H9 (cell line): ENCODE measurements at regions not wholly inside any gene's neighbourhood (a gene's known extent, or its start where the extent isn't known, plus 50 kb on each side); places are given as distances from the start of the nearest gene placed in this dataset.

Experiments used
- DNase-seq: peaks from one replicate; pipeline ENCODE4 v3.0.0-alpha.2; 2017
- H2AFZ ChIP-seq: one replicate; pipeline ENCODE4 v1.6.1; 2013; ENCODE audit warnings: mild to moderate bottlenecking, low read length, control low read depth, moderate library complexity
- H2AK5ac ChIP-seq: 2 replicates; pipeline ENCODE4 v1.6.1; 2013; ENCODE audit warnings: low read length, control low read depth, mixed read lengths; ENCODE audit not compliant: insufficient read length
- H2BK120ac ChIP-seq: one replicate; pipeline ENCODE4 v1.6.1; 2013; ENCODE audit warnings: low read depth, mild to moderate bottlenecking, low read length, control low read depth, inconsistent platforms; ENCODE audit not compliant: poor library complexity, severe bottlenecking
- H2BK12ac ChIP-seq: 2 replicates; pipeline ENCODE4 v1.6.1; 2013; ENCODE audit warnings: low read length, control low read depth, mixed read lengths, low read depth; ENCODE audit not compliant: insufficient read length
- H2BK15ac ChIP-seq: 2 replicates; pipeline ENCODE4 v1.6.1; 2013; ENCODE audit warnings: low read depth, low read length, control low read depth
- H2BK20ac ChIP-seq: one replicate; pipeline ENCODE4 v1.6.1; 2013; ENCODE audit warnings: low read depth, mild to moderate bottlenecking, low read length, control low read depth, inconsistent platforms; ENCODE audit not compliant: poor library complexity, severe bottlenecking
- H2BK5ac ChIP-seq: 2 replicates; pipeline ENCODE4 v1.6.1; 2013; ENCODE audit warnings: low read length, control low read depth, mixed read lengths; ENCODE audit not compliant: insufficient read length
- H3K14ac ChIP-seq: 2 replicates; pipeline ENCODE4 v1.6.1; 2013; ENCODE audit warnings: low read length, control low read depth; ENCODE audit not compliant: insufficient read depth
- H3K18ac ChIP-seq: 2 replicates; pipeline ENCODE4 v1.6.1; 2013; ENCODE audit warnings: low read depth, mild to moderate bottlenecking, mixed read lengths, low read length, control low read depth; ENCODE audit not compliant: insufficient read length
- H3K23ac ChIP-seq: 2 replicates; pipeline ENCODE4 v1.6.1; 2013; ENCODE audit warnings: low read length, control low read depth, mixed read lengths, low read depth; ENCODE audit not compliant: insufficient read length
- H3K23me2 ChIP-seq: 2 replicates; pipeline ENCODE4 v1.6.1; 2013; ENCODE audit warnings: low read depth, mild to moderate bottlenecking, mixed read lengths, low read length, control low read depth; ENCODE audit not compliant: insufficient read length, poor library complexity, severe bottlenecking
- H3K27ac ChIP-seq: 2 replicates; pipeline ENCODE4 v1.5.1; 2013; ENCODE audit warnings: low read length, control low read depth, mixed read lengths, low read depth; ENCODE audit not compliant: insufficient read length
- H3K27me3 ChIP-seq: 2 replicates; pipeline ENCODE4 v1.6.1; 2013; ENCODE audit warnings: low read length, control low read depth, inconsistent platforms; ENCODE audit not compliant: insufficient read depth
- H3K4ac ChIP-seq: 2 replicates; pipeline ENCODE4 v1.6.1; 2013; ENCODE audit warnings: low read depth, mild to moderate bottlenecking, control low read depth, inconsistent platforms, low read length, moderate library complexity
- H3K4me1 ChIP-seq: 2 replicates; pipeline ENCODE4 v1.6.1; 2013; ENCODE audit warnings: low read length, control low read depth, inconsistent platforms; ENCODE audit not compliant: insufficient read depth
- H3K4me2 ChIP-seq: 2 replicates; pipeline ENCODE4 v1.6.1; 2013; ENCODE audit warnings: low read length, control low read depth, mixed read lengths; ENCODE audit not compliant: insufficient read length, insufficient read depth
- H3K56ac ChIP-seq: 2 replicates; pipeline ENCODE4 v1.6.1; 2013; ENCODE audit warnings: low read depth, mild to moderate bottlenecking, mixed read lengths, low read length, control low read depth; ENCODE audit not compliant: insufficient read length
- H3K79me1 ChIP-seq: 2 replicates; pipeline ENCODE4 v1.6.1; 2013; ENCODE audit warnings: low read depth, mild to moderate bottlenecking, moderate library complexity, low read length, control low read depth, inconsistent platforms; ENCODE audit not compliant: insufficient read depth, poor library complexity, severe bottlenecking
- H3K79me2 ChIP-seq: 2 replicates; pipeline ENCODE4 v1.6.1; 2013; ENCODE audit warnings: low read length, control low read depth, inconsistent platforms; ENCODE audit not compliant: insufficient read depth
- H3K9ac ChIP-seq: 2 replicates; pipeline ENCODE4 v1.6.1; 2013; ENCODE audit warnings: low read length, control low read depth, mixed read lengths; ENCODE audit not compliant: insufficient read length; ENCODE audit errors: extremely low read depth
- H3K9me3 ChIP-seq: one replicate; pipeline ENCODE4 v1.6.1; 2013; ENCODE audit warnings: low read depth, low read length, inconsistent platforms; ENCODE audit not compliant: control insufficient read depth
- H3T11ph ChIP-seq: one replicate; pipeline ENCODE4 v1.6.1; 2013; ENCODE audit warnings: mild to moderate bottlenecking, low read length, control low read depth, inconsistent platforms
- H4K20me1 ChIP-seq: one replicate; pipeline ENCODE4 v1.6.1; 2013; ENCODE audit not compliant: control insufficient read depth, insufficient read length, insufficient read depth
- H4K5ac ChIP-seq: 2 replicates; pipeline ENCODE4 v1.6.1; 2013; ENCODE audit warnings: low read depth, mild to moderate bottlenecking, mixed read lengths, low read length, control low read depth; ENCODE audit not compliant: insufficient read length
- H4K8ac ChIP-seq: replicated peaks from 2 replicates; pipeline ENCODE4 v1.6.1; 2013; ENCODE audit warnings: low read length, control low read depth, mixed read lengths, low read depth; ENCODE audit not compliant: insufficient read length
- H4K91ac ChIP-seq: 2 replicates; pipeline ENCODE4 v1.6.1; 2013; ENCODE audit warnings: low read depth, mild to moderate bottlenecking, moderate library complexity, mixed read lengths, low read length, control low read depth; ENCODE audit not compliant: insufficient read length
- H3K27ac Mint-ChIP-seq, 3 experiments: 2 replicates in 2 of 3; 3 replicates in 1 of 3; pipeline ENCODE4 v1.8.0; 2020 to 2021; ENCODE audit warnings: mixed read lengths in 3 of 3, mild to moderate bottlenecking in 1 of 3, moderate library complexity in 1 of 3
- H3K27me3 Mint-ChIP-seq: 2 replicates; pipeline ENCODE4 v1.8.0; 2021; ENCODE audit warnings: low read depth, mild to moderate bottlenecking, moderate library complexity, mixed read lengths
- H3K36me3 Mint-ChIP-seq, 3 experiments: 2 replicates in 2 of 3; 3 replicates in 1 of 3; pipeline ENCODE4 v1.8.0; 2020 to 2021; ENCODE audit warnings: low read depth in 3 of 3, mixed read lengths in 3 of 3; ENCODE audit not compliant: insufficient read depth in 1 of 3
- H3K4me1 Mint-ChIP-seq, 2 experiments: 2 replicates each; pipeline ENCODE4 v1.8.0; 2020; ENCODE audit warnings: mixed read lengths in 2 of 2
- H3K4me3 Mint-ChIP-seq, 2 experiments: 2 replicates in 1 of 2; 3 replicates in 1 of 2; pipeline ENCODE4 v1.8.0; 2020 to 2021; ENCODE audit warnings: mild to moderate bottlenecking in 2 of 2, mixed read lengths in 2 of 2, moderate library complexity in 1 of 2
- H3K9me3 Mint-ChIP-seq, 2 experiments: 2 replicates in 1 of 2; 3 replicates in 1 of 2; pipeline ENCODE4 v1.8.0; 2020; ENCODE audit warnings: mild to moderate bottlenecking in 2 of 2, mixed read lengths in 2 of 2, moderate library complexity in 1 of 2
- CTCF ChIP-seq: fragments of 200-600 bp; sonication (generic); conservative IDR thresholded peaks from 3 replicates; pipeline ENCODE4 v1.8.0; 2021; ENCODE audit warnings: antibody characterized with exemption, mild to moderate bottlenecking
- WGBS: extraction: QIAGEN DNeasy Blood & Tissue Kit; methylation state at CpG from one replicate; pipeline ENCODE4 v1.1.7; 2013; ENCODE audit warnings: missing lambda C conversion rate, low lambda C conversion rate, mixed read lengths; ENCODE audit not compliant: insufficient read length; ENCODE audit errors: extremely low coverage; 5-methylcytosine and 5-hydroxymethylcytosine counted together

- H3K9ac ChIP-seq = no peak overlapping the region
- Mint-ChIP-seq H3K4me3 (no peak overlapping the region), H3K36me3 (no peaks in the 10 kb centered on the region), H3K27ac (no peak overlapping the region), H3K9me3 (peaks cover 0 to 3% of the 10 kb centered on the region in 2 experiments; a peak in 2 of 5 replicates), H3K27me3 (peaks cover 41% of the 10 kb centered on the region), H3K4me1 (peaks cover 5% of the 10 kb centered on the region in 2 experiments; a peak in 3 of 4 replicates)
- H3K56ac ChIP-seq = no peak overlapping the region
- no peak overlapping the region for H2BK15ac ChIP-seq
- no peak overlapping the region for H3K4me2 ChIP-seq
- H4K5ac ChIP-seq = no peak overlapping the region
- no peak overlapping the region for H2BK120ac ChIP-seq
- no peaks in the 10 kb centered on the region; the same call in 1 of the 2 replicates for H3K27me3 ChIP-seq
- H3K23me2 ChIP-seq = no peaks in the 10 kb centered on the region
- no peak overlapping the region for H3K4ac ChIP-seq
- H3T11ph ChIP-seq = no peak overlapping the region
- WGBS = no CpG with 5 or more reads among the region's 11 CpGs
- no peak overlapping the region for H2BK12ac ChIP-seq
- no peaks in the 10 kb centered on the region for H3K79me2 ChIP-seq
- H3K14ac ChIP-seq = no peak overlapping the region
- H2AFZ ChIP-seq = no peak overlapping the region
- no peaks in the 10 kb centered on the region for H3K79me1 ChIP-seq
- no peak overlapping the region for H3K18ac ChIP-seq
- H2AK5ac ChIP-seq = no peak overlapping the region
- no peak overlapping the region for H3K27ac ChIP-seq
- no peak overlapping the region for H2BK20ac ChIP-seq
- H3K9me3 ChIP-seq = no peaks in the 10 kb centered on the region
- no peak for TF ChIP-seq CTCF
- no peak overlapping the region for H4K91ac ChIP-seq
- H2BK5ac ChIP-seq = no peak overlapping the region
- H3K23ac ChIP-seq = no peak overlapping the region
- H4K8ac ChIP-seq = no peak overlapping the region
- DNase-seq = no peak
- H4K20me1 ChIP-seq = no peaks in the 10 kb centered on the region
- no peaks in the 10 kb centered on the region for H3K4me1 ChIP-seq
These were observed 72.3 kb upstream of the TWIST2 start for GRCh38 chr2:238775591-238775990.
